ENCODE measurements at regions not wholly inside any gene's neighbourhood (a gene's known extent, or its start where the extent isn't known, plus 50 kb on each side); places are given as distances from the start of the nearest gene placed in this dataset.

- DNase-seq = no peak
Observed at GRCh38 chrX:33725535-33726210, 406.4 kb downstream of the FAM47A start.

GRCh38 chrX:33721927-33722326 lies 410.2 kb downstream of the FAM47A start:
- DNase-seq = no peak

- DNase-seq = no peak
Observed at GRCh38 chrX:33686105-33686504, 446.0 kb downstream of the FAM47A start.

Measured in NCI-H146 (cell line).